GM13976 (cell line): ENCODE measurements at regions not wholly inside any gene's neighbourhood (a gene's known extent, or its start where the extent isn't known, plus 50 kb on each side); places are given as distances from the start of the nearest gene placed in this dataset.

Source experiments
- DNase-seq: peaks from one replicate; pipeline ENCODE4 v3.0.0; 2012; ENCODE audit warnings: low spot score
- CTCF ChIP-seq: IDR thresholded peaks from 2 replicates; pipeline ENCODE4 v1.5.1; 2012; ENCODE audit warnings: borderline replicate concordance, mild to moderate bottlenecking; ENCODE audit not compliant: insufficient read depth; ENCODE audit errors: extremely low read depth, missing control alignments, control extremely low read depth
- in situ Hi-C: fragments of 300-500 bp; cut with MboI; formaldehyde crosslinking; loops from one replicate; pipeline ENCODE4 v1.12.0; 2022; ENCODE audit warnings: low sequenced_read_pairs, mixed read lengths, inconsistent platforms; ENCODE audit not compliant: unreplicated experiment

- in situ Hi-C loops, result no loop called here
- no peak for TF ChIP-seq CTCF
- no peak for DNase-seq
These were observed 344.1 kb upstream of the TSHZ3 start for GRCh38 chr19:31693131-31693932.

DNA sequence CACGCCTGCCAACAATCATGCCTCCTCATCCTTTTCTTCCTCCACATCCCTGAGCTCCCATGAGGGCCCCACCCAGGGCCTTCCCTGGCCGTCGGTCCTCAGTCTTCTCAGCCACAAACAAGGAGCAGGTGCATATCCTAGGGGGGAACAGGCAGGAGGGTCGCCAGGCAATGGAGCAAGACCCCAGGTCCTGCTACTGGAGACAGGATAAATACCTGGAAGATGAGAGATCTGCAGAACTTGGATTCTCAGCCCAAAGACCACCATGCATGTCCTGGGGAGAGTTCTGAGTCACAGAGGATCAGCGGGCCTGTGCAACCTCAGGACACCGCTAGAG is 344.7 kb upstream of the TSHZ3 start:
- no peak for TF ChIP-seq CTCF
- in situ Hi-C loops, result no loop called here
- DNase-seq, result no peak

- no peak for DNase-seq
- TF ChIP-seq CTCF, result no peak
- in situ Hi-C loops, result no loop called here
These were observed 345.5 kb upstream of the TSHZ3 start for GRCh38 chr19:31694761-31695160.

GRCh38 chr19:31699421-31699820 is 350.2 kb upstream of the TSHZ3 start:
- no peak for TF ChIP-seq CTCF
- no peak for DNase-seq
- in situ Hi-C loops, result no loop called here

DNA sequence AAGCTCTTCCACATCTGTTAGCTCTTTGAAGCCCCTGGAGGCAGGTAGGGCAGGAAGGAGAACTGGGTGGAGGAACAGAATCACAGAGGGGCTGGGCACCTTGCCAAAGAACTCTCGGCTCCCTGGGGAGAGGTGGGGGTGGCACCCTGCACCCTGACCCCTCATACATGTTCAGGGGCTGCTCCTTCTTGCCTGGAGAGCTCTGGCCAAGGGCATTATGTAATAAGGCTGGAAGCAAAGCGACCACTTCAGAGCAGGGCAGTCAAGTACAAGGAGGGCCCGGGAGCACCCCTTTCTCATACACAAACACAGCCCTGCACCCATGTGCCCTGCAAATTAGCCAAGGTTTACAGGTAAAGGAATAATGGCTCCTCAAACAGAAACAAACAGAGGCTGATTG is 351.9 kb upstream of the TSHZ3 start:
- DNase-seq, result no peak
- TF ChIP-seq CTCF, result no peak
- in situ Hi-C loops, result no loop called here

GRCh38 chr19:31705656-31706055 is 356.4 kb upstream of the TSHZ3 start:
- in situ Hi-C loops, result no loop called here
- no peak for TF ChIP-seq CTCF
- no peak for DNase-seq
